Smooth muscle cell (in vitro differentiated cells): ENCODE measurements at regions not wholly inside any gene's neighbourhood (a gene's known extent, or its start where the extent isn't known, plus 50 kb on each side); places are given as distances from the start of the nearest gene placed in this dataset.

ENCODE experiments used
- DNase-seq: peaks from one replicate; lab custom pipeline; 2025; ENCODE audit not compliant: unreplicated experiment; lab: John Stamatoyannopoulos, UW
- H2AFZ ChIP-seq: fragments of 200-600 bp; sonication (generic); 2 replicates; pipeline ENCODE4 v1.6.0; 2016; ENCODE audit warnings: antibody characterized with exemption, low read depth, mild to moderate bottlenecking
- H3F3A ChIP-seq: fragments of 200-600 bp; sonication (generic); 2 replicates; pipeline ENCODE4 v1.6.0; 2017; ENCODE audit warnings: antibody characterized with exemption, low read depth
- H3K27ac ChIP-seq: fragments of 200-600 bp; sonication (generic); 2 replicates; pipeline ENCODE4 v1.5.1; 2016; ENCODE audit warnings: low read depth, mild to moderate bottlenecking
- H3K27me3 ChIP-seq: fragments of 200-600 bp; sonication (generic); 2 replicates; pipeline ENCODE4 v1.6.1; 2016; ENCODE audit warnings: low read depth, mild to moderate bottlenecking
- H3K36me3 ChIP-seq: fragments of 200-600 bp; sonication (generic); 2 replicates; pipeline ENCODE4 v1.5.1; 2016; ENCODE audit warnings: low read depth
- H3K4me1 ChIP-seq: fragments of 200-600 bp; sonication (generic); 2 replicates; pipeline ENCODE4 v1.5.1; 2016; ENCODE audit warnings: low read depth
- H3K4me2 ChIP-seq: fragments of 200-600 bp; sonication (generic); 2 replicates; pipeline ENCODE4 v1.6.0; 2016; ENCODE audit warnings: mild to moderate bottlenecking
- H3K4me3 ChIP-seq: fragments of 200-600 bp; sonication (generic); 2 replicates; pipeline ENCODE4 v1.5.1; 2016; ENCODE audit warnings: mild to moderate bottlenecking
- H3K79me2 ChIP-seq: fragments of 200-600 bp; sonication (generic); 2 replicates; pipeline ENCODE4 v1.6.0; 2016; ENCODE audit warnings: low read depth, mild to moderate bottlenecking
- H3K9ac ChIP-seq: fragments of 200-600 bp; sonication (generic); 2 replicates; pipeline ENCODE4 v1.6.0; 2016; ENCODE audit warnings: low read depth
- H3K9me3 ChIP-seq: fragments of 200-600 bp; sonication (generic); replicated peaks from 2 replicates; pipeline ENCODE4 v1.5.1; 2016; ENCODE audit warnings: low read depth
- H4K20me1 ChIP-seq: fragments of 200-600 bp; sonication (generic); 2 replicates; pipeline ENCODE4 v1.6.0; 2016; ENCODE audit warnings: low read depth
- WGBS: methylation state at CpG from one replicate; pipeline ENCODE4 v1.1.7; 2016; ENCODE audit warnings: low lambda C conversion rate; 5-methylcytosine and 5-hydroxymethylcytosine counted together
- TF ChIP-seq, protein P1 (sequence below): fragments of 200-600 bp; sonication (generic); IDR thresholded peaks from 2 replicates; pipeline ENCODE4 v1.5.1; 2017; ENCODE audit warnings: borderline replicate concordance, mild to moderate bottlenecking, antibody characterized with exemption; ENCODE audit not compliant: insufficient read depth, poor library complexity, severe bottlenecking

GRCh38 chr10:106173838-106174237, 990.7 kb downstream of the SORCS1 start:
- H3F3A ChIP-seq, result no peaks in the 10 kb centered on the region
- no peaks in the 10 kb centered on the region for H3K27me3 ChIP-seq
- WGBS, result 95% methylated on average over 3 of the region's 3 CpGs
- H3K4me1 ChIP-seq, result no peaks in the 10 kb centered on the region
- H3K36me3 ChIP-seq, result no peaks in the 10 kb centered on the region
- no peak overlapping the region for H3K4me3 ChIP-seq
- TF ChIP-seq, protein P1, sequence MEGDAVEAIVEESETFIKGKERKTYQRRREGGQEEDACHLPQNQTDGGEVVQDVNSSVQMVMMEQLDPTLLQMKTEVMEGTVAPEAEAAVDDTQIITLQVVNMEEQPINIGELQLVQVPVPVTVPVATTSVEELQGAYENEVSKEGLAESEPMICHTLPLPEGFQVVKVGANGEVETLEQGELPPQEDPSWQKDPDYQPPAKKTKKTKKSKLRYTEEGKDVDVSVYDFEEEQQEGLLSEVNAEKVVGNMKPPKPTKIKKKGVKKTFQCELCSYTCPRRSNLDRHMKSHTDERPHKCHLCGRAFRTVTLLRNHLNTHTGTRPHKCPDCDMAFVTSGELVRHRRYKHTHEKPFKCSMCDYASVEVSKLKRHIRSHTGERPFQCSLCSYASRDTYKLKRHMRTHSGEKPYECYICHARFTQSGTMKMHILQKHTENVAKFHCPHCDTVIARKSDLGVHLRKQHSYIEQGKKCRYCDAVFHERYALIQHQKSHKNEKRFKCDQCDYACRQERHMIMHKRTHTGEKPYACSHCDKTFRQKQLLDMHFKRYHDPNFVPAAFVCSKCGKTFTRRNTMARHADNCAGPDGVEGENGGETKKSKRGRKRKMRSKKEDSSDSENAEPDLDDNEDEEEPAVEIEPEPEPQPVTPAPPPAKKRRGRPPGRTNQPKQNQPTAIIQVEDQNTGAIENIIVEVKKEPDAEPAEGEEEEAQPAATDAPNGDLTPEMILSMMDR, result no peak
- no peaks in the 10 kb centered on the region for H3K9me3 ChIP-seq
- no peak overlapping the region for H3K4me2 ChIP-seq
- DNase-seq, result no peak
- no peak overlapping the region for H3K9ac ChIP-seq
- H3K27ac ChIP-seq, result no peak overlapping the region
- no peaks in the 10 kb centered on the region for H3K79me2 ChIP-seq
- no peak overlapping the region for H2AFZ ChIP-seq
- no peaks in the 10 kb centered on the region for H4K20me1 ChIP-seq

DNA sequence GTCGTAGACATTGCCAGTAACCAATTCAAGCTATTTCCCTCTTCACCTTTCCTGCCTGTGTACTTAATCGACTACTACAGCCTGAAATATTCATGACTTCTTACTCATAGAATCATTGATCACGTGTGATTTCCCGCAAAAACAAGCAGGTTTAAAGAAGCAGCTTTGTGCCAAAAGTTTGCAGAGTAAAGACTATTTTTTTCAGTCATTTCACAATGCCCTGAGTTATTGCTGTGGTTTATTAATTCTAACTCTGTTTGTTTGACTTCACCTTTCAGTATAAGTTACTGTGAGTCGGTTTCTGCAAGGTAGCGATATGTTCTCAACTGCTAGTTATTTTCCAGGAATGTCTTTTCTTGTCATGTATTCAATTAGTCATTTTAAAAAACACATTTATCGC, 995.3 kb downstream of the SORCS1 start:
- TF ChIP-seq, protein P1, result no peak
- 82% methylated on average over 7 of the region's 7 CpGs for WGBS

DNA sequence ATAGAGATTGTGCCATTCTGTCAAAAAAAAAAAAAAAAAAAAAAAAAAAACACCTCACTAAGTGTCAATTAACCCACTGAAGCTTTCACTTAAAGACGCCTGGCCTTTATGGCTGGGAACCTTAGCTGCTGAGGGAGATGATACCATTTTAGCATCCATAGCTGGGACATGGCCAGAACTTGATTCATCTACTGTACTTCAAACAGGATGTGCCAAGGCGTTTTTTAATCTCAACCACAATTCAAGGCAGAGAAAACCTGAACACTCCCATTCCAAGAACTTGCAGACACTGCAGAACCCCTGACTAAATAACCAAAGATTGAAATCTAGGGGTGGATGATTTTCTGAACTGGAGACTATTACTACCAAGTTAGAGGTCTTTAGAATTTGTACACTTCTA, 996.6 kb downstream of the SORCS1 start:
- no peak overlapping the region for H3K9ac ChIP-seq
- H3K36me3 ChIP-seq, result no peaks in the 10 kb centered on the region
- H2AFZ ChIP-seq, result no peak overlapping the region
- TF ChIP-seq, protein P1, result no peak
- no peak overlapping the region for H3K4me3 ChIP-seq
- no peaks in the 10 kb centered on the region for H3F3A ChIP-seq
- no peaks in the 10 kb centered on the region for H4K20me1 ChIP-seq
- H3K4me1 ChIP-seq, result no peaks in the 10 kb centered on the region
- no peak overlapping the region for H3K27ac ChIP-seq
- H3K79me2 ChIP-seq, result no peaks in the 10 kb centered on the region
- no peak overlapping the region for H3K4me2 ChIP-seq
- 73% methylated on average over 2 of the region's 2 CpGs for WGBS
- H3K9me3 ChIP-seq, result no peaks in the 10 kb centered on the region
- no peak for DNase-seq
- H3K27me3 ChIP-seq, result no peaks in the 10 kb centered on the region

More for the DNA sequence above, 995.3 kb downstream of the SORCS1 start:
- Histone ChIP-seq H3K36me3 (no peaks in the 10 kb centered on the region), H3K4me3 (no peak overlapping the region), H3F3A (no peaks in the 10 kb centered on the region), H3K79me2 (no peaks in the 10 kb centered on the region), H4K20me1 (no peaks in the 10 kb centered on the region), H3K4me1 (no peaks in the 10 kb centered on the region), H3K9ac (no peak overlapping the region), H2AFZ (no peak overlapping the region), H3K27me3 (no peaks in the 10 kb centered on the region), H3K4me2 (no peak overlapping the region), H3K9me3 (no peaks in the 10 kb centered on the region), H3K27ac (no peak overlapping the region)
- no peak for DNase-seq

DNA sequence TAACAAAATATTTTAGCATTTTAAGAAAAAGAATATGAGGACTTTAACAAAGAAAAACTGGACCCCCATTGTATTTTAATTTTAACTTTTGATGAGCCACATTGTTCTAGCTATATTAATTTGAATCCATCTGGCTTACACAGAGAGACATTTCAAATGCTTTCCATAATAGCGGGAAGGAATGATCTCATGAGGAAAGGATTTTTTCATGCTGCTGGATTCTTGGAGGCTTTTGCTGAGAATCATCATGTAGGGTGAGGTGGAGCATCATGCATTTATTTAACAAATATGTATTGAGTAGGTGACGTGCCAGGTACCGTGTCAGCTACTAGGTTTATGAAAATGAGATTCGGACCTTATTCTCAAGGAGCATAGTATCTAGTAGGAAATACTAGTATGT, 1006.3 kb downstream of the SORCS1 start:
- TF ChIP-seq, protein P1, result no peak
- H3K4me3 ChIP-seq, result no peak overlapping the region
- H3K27ac ChIP-seq, result no peak overlapping the region
- H3K4me1 ChIP-seq, result no peaks in the 10 kb centered on the region
- no peaks in the 10 kb centered on the region for H3K79me2 ChIP-seq
- H4K20me1 ChIP-seq, result no peaks in the 10 kb centered on the region
- no peaks in the 10 kb centered on the region for H3K36me3 ChIP-seq
- H3K9ac ChIP-seq, result no peak overlapping the region
- H2AFZ ChIP-seq, result no peak overlapping the region
- WGBS, result 93% methylated on average over 4 of the region's 4 CpGs
- H3K27me3 ChIP-seq, result no peaks in the 10 kb centered on the region
- H3K4me2 ChIP-seq, result no peak overlapping the region
- no peaks in the 10 kb centered on the region for H3F3A ChIP-seq
- DNase-seq, result no peak
- H3K9me3 ChIP-seq, result no peaks in the 10 kb centered on the region
